KMS-11 (cell line): ENCODE measurements at regions not wholly inside any gene's neighbourhood (a gene's known extent, or its start where the extent isn't known, plus 50 kb on each side); places are given as distances from the start of the nearest gene placed in this dataset.
"Not testable (repeated sequence)": the region's sequence is repeated elsewhere in the genome, so short reads cannot be mapped to it uniquely, and the experiment has no call there.

Experiments used
- H2AFZ ChIP-seq: fragments of 200-600 bp; sonication (generic); 2 replicates; pipeline ENCODE4 v1.6.1; 2016; ENCODE audit warnings: antibody characterized with exemption, mixed run types, low read depth
- H3K27ac ChIP-seq: fragments of 200-600 bp; sonication (generic); 2 replicates; pipeline ENCODE4 v1.6.1; 2016; ENCODE audit warnings: mild to moderate bottlenecking, mixed run types
- H3K27me3 ChIP-seq: fragments of 200-600 bp; sonication (generic); 2 replicates; pipeline ENCODE4 v1.6.1; 2017; ENCODE audit warnings: mild to moderate bottlenecking, low read depth, mixed run types, moderate library complexity; ENCODE audit not compliant: insufficient read depth
- H3K36me3 ChIP-seq: fragments of 200-600 bp; sonication (generic); 2 replicates; pipeline ENCODE4 v1.6.1; 2017; ENCODE audit warnings: mild to moderate bottlenecking, mixed run types; ENCODE audit not compliant: insufficient read depth
- H3K4me1 ChIP-seq: fragments of 200-600 bp; sonication (generic); 2 replicates; pipeline ENCODE4 v1.6.1; 2016; ENCODE audit warnings: mild to moderate bottlenecking, low read depth, mixed run types; ENCODE audit not compliant: poor library complexity, severe bottlenecking
- H3K4me2 ChIP-seq: fragments of 200-600 bp; sonication (generic); 2 replicates; pipeline ENCODE4 v1.7.0; 2016; ENCODE audit warnings: mild to moderate bottlenecking, mixed run types
- H3K4me3 ChIP-seq: fragments of 200-600 bp; sonication (generic); IDR thresholded peaks from 2 replicates; pipeline ENCODE4 v1.6.1; 2017; ENCODE audit warnings: low read depth, low read length, mixed read lengths; ENCODE audit not compliant: insufficient read depth
- H3K79me2 ChIP-seq: fragments of 200-600 bp; sonication (generic); 2 replicates; pipeline ENCODE4 v1.6.1; 2016; ENCODE audit warnings: low read depth, mixed run types; ENCODE audit not compliant: insufficient read depth
- H3K9ac ChIP-seq: fragments of 200-600 bp; sonication (generic); 2 replicates; pipeline ENCODE4 v1.6.1; 2016; ENCODE audit warnings: mild to moderate bottlenecking, mixed run types
- H4K20me1 ChIP-seq: fragments of 200-600 bp; sonication (generic); 2 replicates; pipeline ENCODE4 v1.6.1; 2016; ENCODE audit warnings: mild to moderate bottlenecking, mixed run types; ENCODE audit not compliant: insufficient read depth
- CTCF ChIP-seq: fragments of 200-600 bp; sonication (generic); conservative IDR thresholded peaks from 2 replicates; pipeline ENCODE4 v1.6.1; 2017; ENCODE audit warnings: low read depth, mild to moderate bottlenecking, antibody characterized with exemption, low read length, moderate library complexity, mixed read lengths

- no peak overlapping the region for H3K9ac ChIP-seq
- no peak overlapping the region for H3K4me3 ChIP-seq
- no peak overlapping the region for H2AFZ ChIP-seq
- no peaks in the 10 kb centered on the region for H3K79me2 ChIP-seq
- H3K36me3 ChIP-seq = no peaks in the 10 kb centered on the region
- no peaks in the 10 kb centered on the region for H3K27me3 ChIP-seq
- no peaks in the 10 kb centered on the region for H4K20me1 ChIP-seq
- H3K27ac ChIP-seq = no peak overlapping the region
- H3K4me2 ChIP-seq = no peak overlapping the region
- no peaks in the 10 kb centered on the region for H3K4me1 ChIP-seq
- TF ChIP-seq CTCF = no peak
These were observed 596.8 kb upstream of the FBXO33 start for GRCh38 chr14:40028991-40029390.

- no peak for TF ChIP-seq CTCF
- Histone ChIP-seq H3K9ac (no peak overlapping the region), H2AFZ (no peak overlapping the region), H3K36me3 (no peaks in the 10 kb centered on the region), H3K4me3 (no peak overlapping the region), H3K27ac (no peak overlapping the region), H3K79me2 (no peaks in the 10 kb centered on the region), H3K4me1 (no peaks in the 10 kb centered on the region), H4K20me1 (no peaks in the 10 kb centered on the region), H3K27me3 (no peaks in the 10 kb centered on the region), H3K4me2 (no peak overlapping the region)
These were observed 592.9 kb upstream of the FBXO33 start for GRCh38 chr14:40025101-40025500.

GRCh38 chr14:40010961-40011360 is 578.7 kb upstream of the FBXO33 start:
- Histone ChIP-seq H3K27ac (no peak overlapping the region), H3K36me3 (no peaks in the 10 kb centered on the region), H3K4me2 (no peak overlapping the region), H3K4me3 (no peak overlapping the region), H3K27me3 (no peaks in the 10 kb centered on the region), H2AFZ (no peak overlapping the region), H3K79me2 (no peaks in the 10 kb centered on the region), H3K4me1 (no peaks in the 10 kb centered on the region), H3K9ac (no peak overlapping the region), H4K20me1 (no peaks in the 10 kb centered on the region)
- TF ChIP-seq CTCF = no peak

GRCh38 chr14:40009771-40010170 is 577.5 kb upstream of the FBXO33 start:
- Histone ChIP-seq H2AFZ (no peak overlapping the region), H3K79me2 (no peaks in the 10 kb centered on the region), H3K36me3 (no peaks in the 10 kb centered on the region), H3K4me1 (no peaks in the 10 kb centered on the region), H3K27ac (no peak overlapping the region), H4K20me1 (no peaks in the 10 kb centered on the region), H3K9ac (no peak overlapping the region), H3K27me3 (no peaks in the 10 kb centered on the region), H3K4me3 (no peak overlapping the region), H3K4me2 (no peak overlapping the region)
- TF ChIP-seq CTCF = no peak

GRCh38 chr14:40008345-40008744 is 576.1 kb upstream of the FBXO33 start:
- H3K27ac ChIP-seq, H3K4me3 ChIP-seq, H3K9ac ChIP-seq, H3K79me2 ChIP-seq, H4K20me1 ChIP-seq, H3K4me1 ChIP-seq, H3K36me3 ChIP-seq, H3K4me2 ChIP-seq, H3K27me3 ChIP-seq, H2AFZ ChIP-seq: not testable (repeated sequence)
